GM23338 (cell line): ENCODE measurements at regions not wholly inside any gene's neighbourhood (a gene's known extent, or its start where the extent isn't known, plus 50 kb on each side); places are given as distances from the start of the nearest gene placed in this dataset.

ENCODE experiments used
- ATAC-seq: fragments of 200-7000 bp; cut with Tn5 transposase; 3 replicates; pipeline ENCODE4 v1.9.1; 2020
- DNase-seq: peaks from one replicate; pipeline ENCODE4 v3.0.0-alpha.2; 2015; ENCODE audit warnings: low spot score
- H2AFZ ChIP-seq: fragments of 200-600 bp; sonication (generic); 2 replicates; pipeline ENCODE4 v1.8.0; 2016; ENCODE audit warnings: antibody characterized with exemption, mild to moderate bottlenecking, moderate library complexity
- H3F3A ChIP-seq: fragments of 200-600 bp; sonication (generic); replicated peaks from 2 replicates; pipeline ENCODE4 v1.8.0; 2017; ENCODE audit warnings: antibody characterized with exemption, mixed run types, low read depth
- H3K27ac ChIP-seq: fragments of 200-600 bp; sonication (generic); 2 replicates; pipeline ENCODE4 v1.6.1; 2016; ENCODE audit warnings: low read depth
- H3K27me3 ChIP-seq: fragments of 200-600 bp; sonication (generic); 2 replicates; pipeline ENCODE4 v1.8.0; 2016; ENCODE audit warnings: mild to moderate bottlenecking, mixed run types, moderate library complexity; ENCODE audit not compliant: insufficient read depth
- H3K36me3 ChIP-seq: fragments of 200-600 bp; sonication (generic); 2 replicates; pipeline ENCODE4 v1.8.0; 2016; ENCODE audit warnings: mild to moderate bottlenecking; ENCODE audit not compliant: insufficient read depth
- H3K4me1 ChIP-seq: fragments of 200-600 bp; sonication (generic); 2 replicates; pipeline ENCODE4 v1.8.0; 2016; ENCODE audit warnings: mild to moderate bottlenecking, moderate library complexity; ENCODE audit not compliant: insufficient read depth
- H3K4me2 ChIP-seq: fragments of 200-600 bp; sonication (generic); 2 replicates; pipeline ENCODE4 v1.7.1; 2017; ENCODE audit warnings: mixed run types
- H3K4me3 ChIP-seq: fragments of 200-600 bp; sonication (generic); 2 replicates; pipeline ENCODE4 v1.6.1; 2016; ENCODE audit warnings: mixed run types
- H3K79me2 ChIP-seq: fragments of 200-600 bp; sonication (generic); replicated peaks from 2 replicates; pipeline ENCODE4 v1.8.0; 2017; ENCODE audit warnings: mild to moderate bottlenecking; ENCODE audit not compliant: insufficient read depth
- H3K9me2 ChIP-seq: fragments of 200-600 bp; sonication (generic); 2 replicates; pipeline ENCODE4 v1.8.0; 2017; ENCODE audit not compliant: insufficient read depth
- H4K20me1 ChIP-seq: fragments of 200-600 bp; sonication (generic); replicated peaks from 2 replicates; pipeline ENCODE4 v1.8.0; 2017; ENCODE audit warnings: mild to moderate bottlenecking; ENCODE audit not compliant: insufficient read depth
- H3K27ac Mint-ChIP-seq: 2 replicates; pipeline ENCODE4 v1.8.0; 2020; ENCODE audit warnings: inconsistent platforms, mild to moderate bottlenecking, moderate library complexity, mixed read lengths
- H3K27me3 Mint-ChIP-seq: 3 replicates; pipeline ENCODE4 v1.8.0; 2022; ENCODE audit warnings: low read depth, mild to moderate bottlenecking, moderate library complexity, mixed read lengths, inconsistent platforms; ENCODE audit not compliant: insufficient read depth, poor library complexity
- H3K36me3 Mint-ChIP-seq: 3 replicates; pipeline ENCODE4 v1.8.0; 2021; ENCODE audit warnings: low read depth, mild to moderate bottlenecking, inconsistent platforms, moderate library complexity, mixed read lengths
- H3K4me1 Mint-ChIP-seq: 3 replicates; pipeline ENCODE4 v1.8.0; 2020; ENCODE audit warnings: mild to moderate bottlenecking, inconsistent platforms, mixed read lengths
- H3K4me3 Mint-ChIP-seq: 3 replicates; pipeline ENCODE4 v1.8.0; 2021; ENCODE audit warnings: moderate library complexity, mild to moderate bottlenecking, inconsistent platforms, mixed read lengths
- H3K9me3 Mint-ChIP-seq: 3 replicates; pipeline ENCODE4 v1.8.0; 2020; ENCODE audit warnings: moderate library complexity, mild to moderate bottlenecking, inconsistent platforms, mixed read lengths
- CREB1 ChIP-seq: fragments of 250-450 bp; sonication (Bioruptor Pico); IDR thresholded peaks from 2 replicates; pipeline ENCODE4 v1.5.0; 2020; ENCODE audit warnings: low read depth, mild to moderate bottlenecking, moderate library complexity
- EZH2 ChIP-seq: fragments of 200-600 bp; sonication (generic); IDR thresholded peaks from one replicate; pipeline ENCODE4 v1.8.0; 2017; ENCODE audit warnings: antibody characterized with exemption, mild to moderate bottlenecking, low read depth; ENCODE audit not compliant: unreplicated experiment
- EZH2phosphoT487 ChIP-seq: fragments of 200-600 bp; sonication (generic); IDR thresholded peaks from one replicate; pipeline ENCODE4 v1.8.1; 2018; ENCODE audit warnings: antibody characterized with exemption; ENCODE audit not compliant: unreplicated experiment
- JUNB ChIP-seq: IDR thresholded peaks from one replicate; pipeline ENCODE4 v1.6.1; 2016; ENCODE audit warnings: antibody characterized with exemption; ENCODE audit not compliant: unreplicated experiment
- NANOG ChIP-seq: IDR thresholded peaks from 2 replicates; pipeline ENCODE4 v1.6.1; 2016; ENCODE audit warnings: antibody characterized with exemption, borderline replicate concordance
- STAT1 ChIP-seq: IDR thresholded peaks from one replicate; pipeline ENCODE4 v1.6.1; 2016; ENCODE audit warnings: antibody characterized with exemption; ENCODE audit not compliant: unreplicated experiment
- ZNF114 ChIP-seq: fragments of 250-450 bp; sonication (Bioruptor Pico); IDR thresholded peaks from 2 replicates; pipeline ENCODE4 v1.5.0; 2020; ENCODE audit warnings: mild to moderate bottlenecking, moderate library complexity
- TF ChIP-seq, protein P1 (sequence below): IDR thresholded peaks from 2 replicates; pipeline ENCODE4 v1.6.1; 2016; ENCODE audit warnings: antibody characterized with exemption
- TF ChIP-seq, protein P2 (sequence below): fragments of 250-450 bp; sonication (Bioruptor Pico); IDR thresholded peaks from 2 replicates; pipeline ENCODE4 v1.5.0; 2020; ENCODE audit warnings: mild to moderate bottlenecking, moderate library complexity
- TF ChIP-seq, protein P3 (sequence below): IDR thresholded peaks from one replicate; pipeline ENCODE4 v1.6.1; 2018; ENCODE audit warnings: antibody characterized with exemption; ENCODE audit not compliant: unreplicated experiment

DNA sequence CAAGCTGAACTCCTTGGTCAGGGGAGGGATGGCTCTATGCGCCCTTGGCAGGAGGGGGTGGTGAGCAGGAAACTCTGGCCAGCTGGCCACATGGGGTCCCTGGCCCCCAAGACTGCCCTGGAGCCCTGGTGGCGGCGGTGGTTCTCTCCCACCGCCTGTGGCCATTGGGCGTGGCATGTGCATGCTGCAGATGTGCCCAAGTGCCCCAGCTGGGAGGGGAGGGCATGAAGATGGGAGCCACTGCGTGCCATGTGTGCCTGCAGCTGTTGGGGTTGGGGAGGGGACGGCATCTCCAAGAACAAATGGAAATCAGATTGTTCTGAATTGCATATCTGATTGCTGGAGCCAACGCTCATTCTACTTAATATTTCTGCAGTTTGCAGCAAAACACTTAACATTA, 115.7 kb upstream of the IGF1 start (continued):
- TF ChIP-seq ZNF114 (CRISPR knock-in tag) = no peak
- no peak for TF ChIP-seq EZH2

DNA sequence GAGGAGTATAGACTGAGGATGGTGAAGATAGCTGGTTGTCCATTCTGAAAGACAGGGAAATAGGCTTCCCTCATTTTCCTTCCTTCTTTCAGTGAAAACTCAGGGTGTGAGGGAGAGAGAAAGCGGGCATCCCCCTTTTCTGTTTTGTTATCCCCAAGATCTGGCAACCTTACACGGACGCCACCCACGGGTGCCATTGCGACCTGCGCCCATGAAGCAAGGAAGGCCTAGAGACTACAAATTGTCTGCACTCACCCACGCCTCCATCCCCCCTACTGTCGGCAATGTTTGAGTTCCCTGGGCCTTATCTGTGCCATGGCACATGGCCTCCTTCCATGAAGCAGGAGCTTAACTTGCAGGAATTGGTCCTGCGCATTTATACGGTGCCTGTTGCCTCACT, 115.0 kb upstream of the IGF1 start:
- Mint-ChIP-seq H3K9me3 (no peaks in the 10 kb centered on the region), H3K36me3 (no peaks in the 10 kb centered on the region), H3K4me1 (peaks cover 11% of the 10 kb centered on the region), H3K27ac (no peak overlapping the region), H3K4me3 (no peak overlapping the region), H3K27me3 (peaks cover 4% of the 10 kb centered on the region)
- Histone ChIP-seq H3K9me2 (peaks cover 13% of the 10 kb centered on the region), H3K79me2 (no peaks in the 10 kb centered on the region), H3K27me3 (no peaks in the 10 kb centered on the region), H2AFZ (no peak overlapping the region), H3K27ac (no peak overlapping the region), H3K4me1 (no peaks in the 10 kb centered on the region), H4K20me1 (no peaks in the 10 kb centered on the region), H3K36me3 (no peaks in the 10 kb centered on the region), H3K4me2 (no peak overlapping the region), H3F3A (no peaks in the 10 kb centered on the region), H3K4me3 (no peak overlapping the region)
- DNase-seq (no peak), ATAC-seq (no peak)
- TF ChIP-seq STAT1 = no peak
- no peak for TF ChIP-seq NANOG
- TF ChIP-seq, protein P1, sequence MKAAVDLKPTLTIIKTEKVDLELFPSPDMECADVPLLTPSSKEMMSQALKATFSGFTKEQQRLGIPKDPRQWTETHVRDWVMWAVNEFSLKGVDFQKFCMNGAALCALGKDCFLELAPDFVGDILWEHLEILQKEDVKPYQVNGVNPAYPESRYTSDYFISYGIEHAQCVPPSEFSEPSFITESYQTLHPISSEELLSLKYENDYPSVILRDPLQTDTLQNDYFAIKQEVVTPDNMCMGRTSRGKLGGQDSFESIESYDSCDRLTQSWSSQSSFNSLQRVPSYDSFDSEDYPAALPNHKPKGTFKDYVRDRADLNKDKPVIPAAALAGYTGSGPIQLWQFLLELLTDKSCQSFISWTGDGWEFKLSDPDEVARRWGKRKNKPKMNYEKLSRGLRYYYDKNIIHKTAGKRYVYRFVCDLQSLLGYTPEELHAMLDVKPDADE = no peak
- TF ChIP-seq JUNB = no peak
- no peak for TF ChIP-seq CREB1 (CRISPR knock-in tag)
- no peak for TF ChIP-seq EZH2
- TF ChIP-seq EZH2phosphoT487 = no peak
- TF ChIP-seq, protein P2, sequence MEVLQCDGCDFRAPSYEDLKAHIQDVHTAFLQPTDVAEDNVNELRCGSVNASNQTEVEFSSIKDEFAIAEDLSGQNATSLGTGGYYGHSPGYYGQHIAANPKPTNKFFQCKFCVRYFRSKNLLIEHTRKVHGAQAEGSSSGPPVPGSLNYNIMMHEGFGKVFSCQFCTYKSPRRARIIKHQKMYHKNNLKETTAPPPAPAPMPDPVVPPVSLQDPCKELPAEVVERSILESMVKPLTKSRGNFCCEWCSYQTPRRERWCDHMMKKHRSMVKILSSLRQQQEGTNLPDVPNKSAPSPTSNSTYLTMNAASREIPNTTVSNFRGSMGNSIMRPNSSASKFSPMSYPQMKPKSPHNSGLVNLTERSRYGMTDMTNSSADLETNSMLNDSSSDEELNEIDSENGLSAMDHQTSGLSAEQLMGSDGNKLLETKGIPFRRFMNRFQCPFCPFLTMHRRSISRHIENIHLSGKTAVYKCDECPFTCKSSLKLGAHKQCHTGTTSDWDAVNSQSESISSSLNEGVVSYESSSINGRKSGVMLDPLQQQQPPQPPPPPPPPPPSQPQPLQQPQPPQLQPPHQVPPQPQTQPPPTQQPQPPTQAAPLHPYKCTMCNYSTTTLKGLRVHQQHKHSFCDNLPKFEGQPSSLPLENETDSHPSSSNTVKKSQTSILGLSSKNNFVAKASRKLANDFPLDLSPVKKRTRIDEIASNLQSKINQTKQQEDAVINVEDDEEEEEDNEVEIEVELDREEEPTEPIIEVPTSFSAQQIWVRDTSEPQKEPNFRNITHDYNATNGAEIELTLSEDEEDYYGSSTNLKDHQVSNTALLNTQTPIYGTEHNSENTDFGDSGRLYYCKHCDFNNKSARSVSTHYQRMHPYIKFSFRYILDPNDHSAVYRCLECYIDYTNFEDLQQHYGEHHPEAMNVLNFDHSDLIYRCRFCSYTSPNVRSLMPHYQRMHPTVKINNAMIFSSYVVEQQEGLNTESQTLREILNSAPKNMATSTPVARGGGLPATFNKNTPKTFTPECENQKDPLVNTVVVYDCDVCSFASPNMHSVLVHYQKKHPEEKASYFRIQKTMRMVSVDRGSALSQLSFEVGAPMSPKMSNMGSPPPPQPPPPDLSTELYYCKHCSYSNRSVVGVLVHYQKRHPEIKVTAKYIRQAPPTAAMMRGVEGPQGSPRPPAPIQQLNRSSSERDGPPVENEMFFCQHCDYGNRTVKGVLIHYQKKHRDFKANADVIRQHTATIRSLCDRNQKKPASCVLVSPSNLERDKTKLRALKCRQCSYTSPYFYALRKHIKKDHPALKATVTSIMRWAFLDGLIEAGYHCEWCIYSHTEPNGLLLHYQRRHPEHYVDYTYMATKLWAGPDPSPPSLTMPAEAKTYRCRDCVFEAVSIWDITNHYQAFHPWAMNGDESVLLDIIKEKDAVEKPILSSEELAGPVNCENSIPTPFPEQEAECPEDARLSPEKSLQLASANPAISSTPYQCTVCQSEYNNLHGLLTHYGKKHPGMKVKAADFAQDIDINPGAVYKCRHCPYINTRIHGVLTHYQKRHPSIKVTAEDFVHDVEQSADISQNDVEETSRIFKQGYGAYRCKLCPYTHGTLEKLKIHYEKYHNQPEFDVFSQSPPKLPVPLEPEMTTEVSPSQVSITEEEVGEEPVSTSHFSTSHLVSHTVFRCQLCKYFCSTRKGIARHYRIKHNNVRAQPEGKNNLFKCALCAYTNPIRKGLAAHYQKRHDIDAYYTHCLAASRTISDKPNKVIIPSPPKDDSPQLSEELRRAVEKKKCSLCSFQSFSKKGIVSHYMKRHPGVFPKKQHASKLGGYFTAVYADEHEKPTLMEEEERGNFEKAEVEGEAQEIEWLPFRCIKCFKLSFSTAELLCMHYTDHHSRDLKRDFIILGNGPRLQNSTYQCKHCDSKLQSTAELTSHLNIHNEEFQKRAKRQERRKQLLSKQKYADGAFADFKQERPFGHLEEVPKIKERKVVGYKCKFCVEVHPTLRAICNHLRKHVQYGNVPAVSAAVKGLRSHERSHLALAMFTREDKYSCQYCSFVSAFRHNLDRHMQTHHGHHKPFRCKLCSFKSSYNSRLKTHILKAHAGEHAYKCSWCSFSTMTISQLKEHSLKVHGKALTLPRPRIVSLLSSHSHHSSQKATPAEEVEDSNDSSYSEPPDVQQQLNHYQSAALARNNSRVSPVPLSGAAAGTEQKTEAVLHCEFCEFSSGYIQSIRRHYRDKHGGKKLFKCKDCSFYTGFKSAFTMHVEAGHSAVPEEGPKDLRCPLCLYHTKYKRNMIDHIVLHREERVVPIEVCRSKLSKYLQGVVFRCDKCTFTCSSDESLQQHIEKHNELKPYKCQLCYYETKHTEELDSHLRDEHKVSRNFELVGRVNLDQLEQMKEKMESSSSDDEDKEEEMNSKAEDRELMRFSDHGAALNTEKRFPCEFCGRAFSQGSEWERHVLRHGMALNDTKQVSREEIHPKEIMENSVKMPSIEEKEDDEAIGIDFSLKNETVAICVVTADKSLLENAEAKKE (CRISPR knock-in tag) = no peak
- TF ChIP-seq, protein P3, sequence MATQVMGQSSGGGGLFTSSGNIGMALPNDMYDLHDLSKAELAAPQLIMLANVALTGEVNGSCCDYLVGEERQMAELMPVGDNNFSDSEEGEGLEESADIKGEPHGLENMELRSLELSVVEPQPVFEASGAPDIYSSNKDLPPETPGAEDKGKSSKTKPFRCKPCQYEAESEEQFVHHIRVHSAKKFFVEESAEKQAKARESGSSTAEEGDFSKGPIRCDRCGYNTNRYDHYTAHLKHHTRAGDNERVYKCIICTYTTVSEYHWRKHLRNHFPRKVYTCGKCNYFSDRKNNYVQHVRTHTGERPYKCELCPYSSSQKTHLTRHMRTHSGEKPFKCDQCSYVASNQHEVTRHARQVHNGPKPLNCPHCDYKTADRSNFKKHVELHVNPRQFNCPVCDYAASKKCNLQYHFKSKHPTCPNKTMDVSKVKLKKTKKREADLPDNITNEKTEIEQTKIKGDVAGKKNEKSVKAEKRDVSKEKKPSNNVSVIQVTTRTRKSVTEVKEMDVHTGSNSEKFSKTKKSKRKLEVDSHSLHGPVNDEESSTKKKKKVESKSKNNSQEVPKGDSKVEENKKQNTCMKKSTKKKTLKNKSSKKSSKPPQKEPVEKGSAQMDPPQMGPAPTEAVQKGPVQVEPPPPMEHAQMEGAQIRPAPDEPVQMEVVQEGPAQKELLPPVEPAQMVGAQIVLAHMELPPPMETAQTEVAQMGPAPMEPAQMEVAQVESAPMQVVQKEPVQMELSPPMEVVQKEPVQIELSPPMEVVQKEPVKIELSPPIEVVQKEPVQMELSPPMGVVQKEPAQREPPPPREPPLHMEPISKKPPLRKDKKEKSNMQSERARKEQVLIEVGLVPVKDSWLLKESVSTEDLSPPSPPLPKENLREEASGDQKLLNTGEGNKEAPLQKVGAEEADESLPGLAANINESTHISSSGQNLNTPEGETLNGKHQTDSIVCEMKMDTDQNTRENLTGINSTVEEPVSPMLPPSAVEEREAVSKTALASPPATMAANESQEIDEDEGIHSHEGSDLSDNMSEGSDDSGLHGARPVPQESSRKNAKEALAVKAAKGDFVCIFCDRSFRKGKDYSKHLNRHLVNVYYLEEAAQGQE = no peak
